HUDEP-2 (cell line): ENCODE measurements at regions not wholly inside any gene's neighbourhood (a gene's known extent, or its start where the extent isn't known, plus 50 kb on each side); places are given as distances from the start of the nearest gene placed in this dataset.

Experiments used
- DNase-seq, 76 experiments: peaks; one replicate each; lab custom pipeline; 2025; ENCODE audit not compliant: unreplicated experiment in 76 of 76; lab: John Stamatoyannopoulos, UW

DNA sequence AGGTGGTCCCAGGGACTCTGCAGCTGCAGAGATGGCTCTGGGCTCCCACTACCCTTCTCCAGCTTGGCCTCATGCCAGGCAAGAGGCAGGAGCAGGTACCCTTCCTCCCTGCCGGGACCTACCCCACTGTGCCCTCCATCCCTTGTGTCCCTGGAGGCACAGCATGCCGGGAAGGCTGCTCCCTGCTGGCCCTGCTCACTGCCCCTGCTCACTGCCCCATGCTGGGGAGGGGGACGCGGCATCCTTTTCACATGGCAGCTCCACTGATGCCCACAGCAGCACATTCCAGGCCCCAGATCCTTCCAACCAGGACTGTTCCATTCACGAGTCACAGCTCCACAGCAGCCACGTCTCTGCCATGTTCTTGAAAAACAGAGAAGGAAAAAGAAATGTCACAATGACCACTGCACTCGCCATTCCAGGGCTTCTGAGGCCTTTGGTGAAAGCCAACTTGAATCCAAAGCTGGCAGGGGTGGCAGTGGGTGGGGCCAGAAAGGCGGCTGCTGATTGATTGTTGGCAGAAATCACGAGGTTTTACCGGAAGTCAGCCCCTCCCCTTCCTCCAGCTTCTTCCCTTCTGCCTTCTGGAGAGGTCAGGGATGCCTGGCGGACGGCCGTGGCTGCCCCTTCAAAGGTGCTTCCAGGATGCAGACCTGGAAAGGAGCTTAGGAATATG is 268.0 kb downstream of the CYP26B1 start:
- peak in 1 of 76 experiments; percentile 15 for DNase-seq

- DNase-seq: no peak
Measured at GRCh38 chr2:71878626-71879508, 268.8 kb downstream of the CYP26B1 start.

- no peak for DNase-seq
Measured at GRCh38 chr2:71877636-71878035, 270.0 kb downstream of the CYP26B1 start.

- DNase-seq: no peak
Measured at GRCh38 chr2:71876542-71877451, 270.9 kb downstream of the CYP26B1 start.

GRCh38 chr2:71872466-71873051 is 275.1 kb downstream of the CYP26B1 start:
- no peak for DNase-seq

- DNase-seq: no peak
Measured at GRCh38 chr2:71865391-71865965, 282.2 kb downstream of the CYP26B1 start.

- DNase-seq: no peak
Measured at GRCh38 chr2:71864085-71864484, 283.6 kb downstream of the CYP26B1 start.

DNA sequence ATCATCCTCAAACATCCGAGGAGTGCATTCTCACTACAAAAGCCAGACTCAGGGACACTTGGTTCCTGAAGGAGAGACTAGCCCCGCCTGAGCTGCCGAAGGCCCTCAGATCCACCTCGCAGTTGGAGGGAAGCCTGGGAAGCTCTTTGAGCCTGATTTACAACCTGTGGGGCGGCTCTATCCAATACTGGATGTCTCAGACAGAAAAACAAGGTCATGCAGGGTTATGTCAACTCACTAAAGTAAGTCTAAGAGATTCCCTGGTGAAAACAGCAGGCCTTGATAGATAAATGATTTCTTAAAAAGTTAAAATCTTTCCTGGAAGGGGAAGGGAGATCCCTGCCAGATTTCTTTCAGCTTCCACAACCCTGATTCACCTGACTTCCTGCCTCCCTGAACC is 284.3 kb downstream of the CYP26B1 start:
- DNase-seq: no peak

GRCh38 chr2:71862921-71863320 is 284.7 kb downstream of the CYP26B1 start:
- no peak for DNase-seq

DNA sequence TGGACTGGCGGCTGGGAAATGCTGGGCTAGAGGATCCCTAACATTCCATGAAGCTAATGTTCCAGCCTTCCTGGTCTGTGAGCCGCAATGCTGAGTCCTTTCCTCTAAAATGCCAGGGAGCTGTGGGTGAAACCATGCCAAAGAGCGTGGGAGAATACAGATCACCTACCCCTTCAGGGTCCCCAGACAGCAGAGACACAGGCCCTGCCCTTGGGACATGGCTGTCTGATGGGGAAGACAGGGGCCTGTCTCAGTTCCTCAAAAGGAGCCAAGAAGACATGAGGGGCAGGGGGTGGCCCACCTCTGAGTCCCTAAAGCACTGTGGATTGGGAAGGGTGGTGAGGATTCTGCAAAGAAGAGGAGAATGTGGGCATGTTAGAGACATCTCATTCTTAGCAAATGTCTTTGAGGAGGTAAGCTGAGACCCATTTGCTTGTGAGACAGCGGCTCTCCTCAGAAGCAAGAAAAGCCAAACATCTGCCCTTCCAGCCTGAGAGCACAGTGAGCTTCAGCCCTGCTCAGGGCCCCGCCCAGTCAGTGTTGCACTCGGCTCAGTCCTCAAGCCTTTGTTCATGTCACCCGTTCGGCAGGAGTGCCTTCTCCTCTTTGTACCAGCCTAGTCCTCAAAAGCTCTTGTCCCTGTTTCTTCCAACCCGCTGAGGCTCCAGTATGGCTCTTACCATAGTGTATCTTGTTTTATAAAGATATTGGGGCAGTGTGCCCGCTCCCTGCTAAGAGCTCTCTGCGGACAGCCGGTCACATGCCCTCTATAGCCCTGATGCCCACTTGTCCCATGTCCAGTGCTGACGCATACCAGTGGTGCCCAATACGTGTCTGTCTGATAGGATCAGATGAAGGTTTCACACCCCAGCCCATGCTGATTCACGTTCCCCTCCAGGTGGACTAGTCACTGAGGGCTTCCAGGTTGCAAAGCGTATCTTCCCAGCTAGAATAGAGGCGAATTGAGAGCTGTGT is 286.2 kb downstream of the CYP26B1 start:
- no peak for DNase-seq

- DNase-seq: no peak
Measured at GRCh38 chr2:71860381-71860926, 287.2 kb downstream of the CYP26B1 start.

GRCh38 chr2:71859211-71859847 is 288.3 kb downstream of the CYP26B1 start:
- no peak for DNase-seq

- no peak for DNase-seq
Measured at GRCh38 chr2:71858071-71858470, 289.6 kb downstream of the CYP26B1 start.

GRCh38 chr2:71857636-71858035 is 290.0 kb downstream of the CYP26B1 start:
- DNase-seq: no peak

DNA sequence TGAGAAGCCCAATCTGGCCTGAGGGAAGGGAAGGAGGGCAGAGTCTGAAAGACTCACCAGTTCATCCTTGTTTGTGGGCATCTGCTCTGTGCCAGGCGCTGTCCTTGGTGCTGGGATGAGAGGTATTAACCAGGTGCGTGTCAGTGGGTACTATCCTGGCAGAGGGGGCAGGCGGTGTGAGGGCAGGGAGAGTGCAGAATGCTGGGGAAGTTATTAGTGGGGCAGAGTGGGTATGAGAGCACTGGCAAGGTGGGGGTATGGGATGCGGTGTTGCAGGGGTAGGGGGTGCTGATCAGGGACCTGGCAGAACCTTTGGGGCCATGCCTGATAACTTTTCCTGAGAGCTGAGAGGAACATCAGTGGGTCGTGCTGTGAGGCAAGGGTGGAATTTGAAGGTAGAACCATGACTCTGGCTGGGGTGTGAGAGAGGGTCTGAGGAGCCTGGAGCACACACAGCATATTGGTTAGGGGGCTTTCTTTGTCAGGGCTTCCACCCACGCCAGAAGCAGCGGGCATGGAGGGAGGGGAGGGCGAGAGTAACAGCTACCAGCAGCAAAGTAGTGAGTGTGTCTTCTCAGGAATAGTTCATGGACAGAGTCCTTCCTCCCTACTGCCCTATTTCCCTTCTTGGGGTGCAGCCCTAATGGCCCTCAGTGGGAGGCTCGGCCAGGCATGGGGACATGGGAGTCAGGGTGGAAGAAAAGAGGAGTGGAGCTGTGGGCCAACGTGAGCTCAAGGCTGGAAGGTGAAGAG is 290.7 kb downstream of the CYP26B1 start:
- DNase-seq: peak in 16 of 76 experiments; percentile 2 to 44 (median 18)

DNA sequence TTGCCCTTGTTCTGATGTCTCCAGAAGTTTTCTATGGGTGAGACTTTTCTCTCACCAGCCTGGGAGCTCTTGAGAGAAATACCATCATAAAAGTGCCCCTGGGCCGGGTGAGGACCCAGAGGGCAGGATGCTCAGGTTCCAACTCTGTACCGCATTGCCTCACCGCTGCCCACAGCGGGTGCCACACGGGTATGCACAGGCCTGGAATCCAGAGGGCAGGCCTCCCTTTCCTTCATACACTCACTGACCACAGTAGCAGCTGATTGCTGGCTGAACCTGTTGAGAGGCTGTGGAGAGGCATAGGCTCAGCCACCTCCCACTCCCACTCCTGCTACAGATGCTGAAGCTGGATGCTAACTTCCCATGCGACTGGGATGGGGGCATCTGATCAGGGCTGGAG is 293.8 kb downstream of the CYP26B1 start:
- no peak for DNase-seq

- DNase-seq: no peak
Measured at GRCh38 chr2:71852141-71852711, 295.4 kb downstream of the CYP26B1 start.
